PC-9 (cell line): ENCODE measurements at regions not wholly inside any gene's neighbourhood (a gene's known extent, or its start where the extent isn't known, plus 50 kb on each side); places are given as distances from the start of the nearest gene placed in this dataset.

ENCODE experiments used
- CTCF ChIP-seq: fragments of 200-600 bp; sonication (generic); conservative IDR thresholded peaks from 2 replicates; pipeline ENCODE4 v1.6.1; 2017; ENCODE audit warnings: mixed run types, antibody characterized with exemption, mild to moderate bottlenecking, moderate library complexity
- EZH2 ChIP-seq: fragments of 200-600 bp; sonication (generic); IDR thresholded peaks from 2 replicates; pipeline ENCODE4 v1.8.0; 2017; ENCODE audit warnings: antibody characterized with exemption, low read depth

GRCh38 chr18:30057398-30057797 lies 985.1 kb downstream of the DSC3 start:
- TF ChIP-seq CTCF (no peak), EZH2 (no peak)
